Erythroblast (primary cell): ENCODE measurements at regions not wholly inside any gene's neighbourhood (a gene's known extent, or its start where the extent isn't known, plus 50 kb on each side); places are given as distances from the start of the nearest gene placed in this dataset.

Source experiments
- GATA1 ChIP-seq: IDR thresholded peaks from 2 replicates; pipeline ENCODE4 v1.6.1; 2011; ENCODE audit warnings: low read depth, mild to moderate bottlenecking, control low read depth, low read length, moderate library complexity
- POLR2A ChIP-seq: IDR thresholded peaks from 2 replicates; pipeline ENCODE4 v1.6.1; 2011; ENCODE audit warnings: mild to moderate bottlenecking, low read length

GRCh38 chr14:44168566-44168965 is 338.5 kb downstream of the FSCB start:
- no peak for TF ChIP-seq POLR2A
- no peak for TF ChIP-seq GATA1
